ENCODE measurements at regions not wholly inside any gene's neighbourhood (a gene's known extent, or its start where the extent isn't known, plus 50 kb on each side); places are given as distances from the start of the nearest gene placed in this dataset.
A peak's percentile ranks its signal among the peaks of the same experiment; 100 is the strongest.

DNA sequence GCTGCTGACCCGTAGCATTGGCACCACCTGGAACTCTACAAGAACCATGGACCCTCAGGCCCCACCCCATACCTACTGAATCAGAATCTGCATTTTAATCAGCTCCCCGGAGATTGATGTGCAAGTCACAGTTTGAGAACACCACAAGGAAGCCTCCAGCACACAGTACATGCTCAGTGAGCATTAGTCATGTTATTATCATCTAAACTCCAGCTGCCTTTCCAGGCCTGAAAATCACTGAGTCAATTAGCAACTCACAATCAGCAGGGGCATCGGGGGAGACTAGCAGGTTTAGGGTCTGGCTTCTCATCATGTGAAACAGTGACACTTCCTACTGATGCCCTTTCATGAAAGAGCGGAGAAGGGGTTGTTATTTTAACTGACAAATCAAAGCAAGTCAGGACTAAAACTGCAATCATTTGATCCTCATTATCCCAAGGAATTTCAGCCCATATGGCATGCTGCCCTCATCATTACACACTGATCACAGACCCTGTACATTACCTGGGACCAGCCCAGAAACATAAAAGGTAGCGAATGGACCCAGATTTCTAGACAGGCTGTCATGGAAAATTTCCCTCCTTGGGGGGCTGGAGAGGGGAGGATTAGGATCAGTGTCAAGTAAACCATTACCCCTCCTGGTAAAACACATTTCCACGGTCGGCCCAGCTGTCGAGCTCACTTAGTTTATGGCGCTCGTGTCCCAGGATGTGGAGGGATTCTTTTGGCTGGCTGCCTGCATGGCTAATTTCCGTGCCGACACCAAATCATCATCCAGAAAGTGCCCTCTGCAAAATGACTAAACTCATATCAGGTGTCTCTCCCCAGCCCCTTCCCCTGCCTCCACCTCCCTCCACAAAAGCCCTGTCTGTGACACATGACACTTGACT is 122.8 kb downstream of the PRLHR start:
- Mint-ChIP-seq H3K4me3 (no peak overlapping the region), H3K36me3 (ENCODE audit: low read depth) (no peaks in the 10 kb centered on the region), H3K9me3 (no peaks in the 10 kb centered on the region), H3K27ac (no peak overlapping the region), H3K27me3 (peaks cover 26% of the 10 kb centered on the region), H3K4me1 (no peaks in the 10 kb centered on the region)
- ChIA-PET POLR2A (no interaction called here), CTCF (interaction anchor here (1.5 kb wide), 1 partner anchor 71 kb away, joined by 3 read pairs; no protein-coding TSS in a partner anchor)
- DNase-seq, result no peak

DNA sequence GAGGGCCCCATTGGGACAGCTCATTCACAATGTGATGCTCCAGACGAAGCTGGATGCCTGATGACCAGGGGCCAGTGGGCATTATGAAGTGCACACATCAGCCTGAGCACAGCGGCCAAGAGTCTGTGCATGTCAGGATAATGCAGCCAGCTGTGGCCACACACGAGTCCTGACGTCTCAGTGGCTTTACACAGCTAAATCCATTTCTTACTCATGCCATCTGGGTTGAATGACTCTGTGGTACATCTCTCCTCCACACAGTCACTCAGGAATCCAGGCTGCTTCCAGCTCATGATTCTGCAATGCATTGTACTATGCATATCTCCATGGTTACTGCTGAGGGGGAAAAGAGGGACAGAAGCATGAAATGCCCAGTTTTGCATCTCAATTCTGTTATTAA is 123.6 kb downstream of the PRLHR start:
- H3K4me3 Mint-ChIP-seq, result no peak overlapping the region
- CTCF ChIA-PET, result interaction anchor here (1.5 kb wide), 1 partner anchor 72 kb away, joined by 3 read pairs; no protein-coding TSS in a partner anchor
- POLR2A ChIA-PET, result no interaction called here
- DNase-seq, result no peak
- no peak overlapping the region for H3K27ac Mint-ChIP-seq
- H3K27me3 Mint-ChIP-seq, result peaks cover 24% of the 10 kb centered on the region
- no peaks in the 10 kb centered on the region for H3K36me3 Mint-ChIP-seq (ENCODE audit: low read depth)
- H3K9me3 Mint-ChIP-seq, result no peaks in the 10 kb centered on the region
- H3K4me1 Mint-ChIP-seq, result no peaks in the 10 kb centered on the region

DNA sequence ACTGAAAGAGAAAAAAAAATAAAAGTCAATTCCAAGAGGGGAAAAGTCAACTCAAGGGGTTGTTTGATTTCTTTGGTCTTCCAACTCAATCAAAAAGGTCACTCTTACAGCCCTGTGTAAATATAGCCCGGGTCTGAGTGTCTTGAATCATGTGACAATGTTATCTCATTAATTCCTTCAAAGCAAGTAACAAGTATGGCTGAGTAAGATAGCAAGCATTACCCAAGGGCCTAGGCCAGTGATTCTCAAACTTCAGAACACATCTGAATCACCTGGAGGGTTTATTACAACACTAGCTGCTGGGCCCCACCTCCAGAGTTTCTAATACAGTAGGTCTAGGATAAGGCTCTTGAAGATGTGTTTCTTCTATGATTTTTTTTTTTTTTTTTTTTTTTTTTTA is 125.0 kb downstream of the PRLHR start:
- no peak overlapping the region for H3K27ac Mint-ChIP-seq

DNA sequence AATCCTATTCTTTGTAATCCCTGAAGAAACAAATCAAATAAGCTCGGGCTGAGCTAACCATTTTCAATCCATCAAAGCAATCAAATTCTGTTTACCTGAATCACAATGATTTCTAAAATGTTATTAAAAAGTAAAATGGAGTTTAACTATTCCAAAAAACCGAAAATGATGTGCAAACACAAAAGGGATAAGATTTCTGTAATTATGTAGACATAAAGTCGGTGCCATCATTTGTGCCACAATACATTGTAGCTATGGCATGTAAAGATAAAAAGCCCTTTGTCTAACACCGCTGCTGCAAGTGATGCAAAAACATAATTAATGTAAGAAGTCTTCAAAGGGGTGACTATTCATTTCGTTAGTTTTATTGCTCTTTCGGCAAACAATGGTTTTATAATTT is 125.1 kb upstream of the FAM204A start:
- H3K9me3 Mint-ChIP-seq, result no peaks in the 10 kb centered on the region
- H3K4me1 Mint-ChIP-seq, result no peaks in the 10 kb centered on the region
- no peaks in the 10 kb centered on the region for H3K36me3 Mint-ChIP-seq (ENCODE audit: low read depth)
- POLR2A ChIA-PET, result no interaction called here
- no peak for DNase-seq
- H3K27ac Mint-ChIP-seq, result no peak overlapping the region
- no peak overlapping the region for H3K4me3 Mint-ChIP-seq
- H3K27me3 Mint-ChIP-seq, result peaks cover 22% of the 10 kb centered on the region
- CTCF ChIA-PET, result no interaction called here

More for the DNA sequence above, 125.0 kb downstream of the PRLHR start:
- no peaks in the 10 kb centered on the region for H3K4me1 Mint-ChIP-seq
- ChIA-PET CTCF (interaction anchor here (1.4 kb wide), 1 partner anchor 15 kb away, joined by 3 read pairs; no protein-coding TSS in a partner anchor), POLR2A (no interaction called here)
- no peaks in the 10 kb centered on the region for H3K9me3 Mint-ChIP-seq
- no peak overlapping the region for H3K4me3 Mint-ChIP-seq
- no peak for DNase-seq
- H3K27me3 Mint-ChIP-seq, result peaks cover 24% of the 10 kb centered on the region
- no peaks in the 10 kb centered on the region for H3K36me3 Mint-ChIP-seq (ENCODE audit: low read depth)

DNA sequence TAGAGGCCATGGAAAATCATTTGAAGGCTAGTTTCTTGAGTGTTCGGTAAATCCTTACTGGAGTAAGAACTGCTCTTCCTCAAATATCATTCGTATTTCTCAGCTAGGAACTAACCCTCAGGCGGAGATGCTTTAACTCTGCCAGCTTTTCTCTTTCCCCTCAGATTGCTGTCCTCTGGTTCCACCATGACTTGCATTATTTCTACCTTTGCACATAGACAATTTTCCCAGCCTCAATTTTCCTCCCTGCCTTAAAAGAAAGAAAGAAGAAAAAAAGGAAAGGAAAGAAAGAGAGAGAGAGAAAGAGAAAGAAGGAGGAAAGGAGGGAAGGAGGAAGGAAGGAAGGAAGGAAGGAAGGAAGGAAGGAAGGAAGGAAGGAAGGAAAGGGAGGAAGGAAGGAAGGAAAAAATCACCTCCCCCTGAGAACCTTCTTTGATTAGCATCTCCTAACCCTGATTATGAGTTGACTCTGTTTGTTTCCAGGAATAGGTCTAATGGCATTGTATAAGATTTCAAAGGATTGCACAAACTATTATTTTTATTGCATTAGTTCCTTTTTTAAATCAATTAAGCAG is 123.3 kb upstream of the FAM204A start:
- no peaks in the 10 kb centered on the region for H3K4me1 Mint-ChIP-seq
- no peaks in the 10 kb centered on the region for H3K9me3 Mint-ChIP-seq
- peaks cover 23% of the 10 kb centered on the region for H3K27me3 Mint-ChIP-seq
- H3K4me3 Mint-ChIP-seq, result no peak overlapping the region
- H3K36me3 Mint-ChIP-seq (ENCODE audit: low read depth), result no peaks in the 10 kb centered on the region
- H3K27ac Mint-ChIP-seq, result no peak overlapping the region
- ChIA-PET POLR2A (no interaction called here), CTCF (no interaction called here)
- DNase-seq, result no peak

DNA sequence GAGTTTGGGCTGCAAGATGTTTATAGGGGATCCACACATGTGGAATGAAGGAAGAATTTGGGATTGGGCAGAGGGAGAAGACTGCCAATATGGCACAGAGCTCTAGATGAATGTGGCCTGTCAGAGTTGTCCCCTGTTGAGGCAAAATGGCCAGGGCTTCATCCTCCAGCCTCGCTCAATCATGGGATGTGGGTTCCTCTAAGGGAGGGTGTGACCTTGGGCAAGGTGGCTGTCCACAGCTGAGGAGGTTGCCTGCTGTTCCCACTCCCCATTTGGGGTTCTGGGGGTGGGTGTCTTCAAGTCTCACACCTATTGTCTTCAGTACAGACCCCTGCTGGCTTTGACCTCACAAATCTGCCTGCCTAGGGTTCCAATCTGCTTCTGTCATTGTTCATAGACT is 121.6 kb upstream of the FAM204A start:
- DNase-seq, result no peak
- POLR2A ChIA-PET, result no interaction called here
- Mint-ChIP-seq H3K9me3 (no peaks in the 10 kb centered on the region), H3K27ac (no peak overlapping the region), H3K27me3 (peaks cover 25% of the 10 kb centered on the region), H3K4me1 (peaks cover 6% of the 10 kb centered on the region), H3K4me3 (no peak overlapping the region), H3K36me3 (ENCODE audit: low read depth) (no peaks in the 10 kb centered on the region)
- CTCF ChIA-PET, result no interaction called here

DNA sequence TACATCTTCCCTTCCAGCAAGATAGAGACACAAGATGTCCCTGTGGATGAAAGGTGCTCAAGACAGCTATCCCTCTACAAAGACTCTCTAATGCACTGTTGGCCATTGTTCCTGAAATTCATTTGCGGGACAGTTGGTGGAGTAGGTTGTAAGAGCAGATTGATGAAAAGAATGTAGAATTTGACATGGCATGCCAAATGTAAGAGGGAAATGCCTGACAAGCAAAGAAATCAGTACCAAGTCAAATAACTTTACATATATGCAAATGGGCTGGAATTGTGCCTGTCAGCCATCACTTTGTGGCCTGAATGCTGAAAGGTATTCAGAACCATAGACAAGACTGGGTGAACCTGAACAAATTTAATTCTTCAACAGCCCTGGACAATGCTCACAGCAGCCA is 120.3 kb upstream of the FAM204A start:
- Mint-ChIP-seq H3K36me3 (ENCODE audit: low read depth) (no peaks in the 10 kb centered on the region), H3K27ac (no peak overlapping the region), H3K9me3 (no peaks in the 10 kb centered on the region), H3K4me3 (no peak overlapping the region), H3K27me3 (peaks cover 23% of the 10 kb centered on the region), H3K4me1 (peaks cover 6% of the 10 kb centered on the region)
- ChIA-PET CTCF (no interaction called here), POLR2A (no interaction called here)
- DNase-seq, result no peak

DNA sequence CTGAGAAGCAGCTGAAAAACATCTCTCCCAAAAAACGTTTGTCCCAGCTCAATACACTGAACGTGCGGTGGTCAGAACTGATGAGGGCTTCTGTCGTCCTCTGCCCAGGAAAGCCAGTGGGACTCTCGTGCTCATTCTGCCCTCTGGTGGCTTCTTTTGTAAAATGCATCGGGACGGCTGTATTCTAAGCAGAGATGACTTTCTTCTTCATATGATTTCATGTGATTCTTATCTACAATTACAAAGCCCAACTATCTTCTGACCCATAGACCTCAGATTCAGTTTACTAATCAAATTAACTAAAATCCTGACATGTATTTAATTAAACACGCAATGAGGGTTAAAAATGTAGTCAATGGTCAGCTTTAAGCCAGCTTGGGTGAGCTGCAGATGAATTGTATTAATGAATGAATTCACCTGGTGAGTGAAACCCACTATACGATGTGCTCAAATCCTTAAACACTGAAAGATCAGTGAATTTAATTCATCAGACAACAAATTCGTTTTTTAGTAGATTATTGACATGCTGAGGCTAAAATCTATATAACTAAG is 117.6 kb upstream of the FAM204A start:
- ChIA-PET POLR2A (no interaction called here), CTCF (interaction anchor here (1.0 kb wide), 2 partner anchors 9 to 85 kb away, joined by 4 read pairs; no protein-coding TSS in a partner anchor)
- Mint-ChIP-seq H3K4me3 (peak overlapping the region; percentile 16), H3K4me1 (peaks cover 6% of the 10 kb centered on the region), H3K9me3 (no peaks in the 10 kb centered on the region), H3K36me3 (ENCODE audit: low read depth) (no peaks in the 10 kb centered on the region), H3K27ac (no peak overlapping the region), H3K27me3 (peaks cover 21% of the 10 kb centered on the region)
- peak; percentile 57 for DNase-seq

DNA sequence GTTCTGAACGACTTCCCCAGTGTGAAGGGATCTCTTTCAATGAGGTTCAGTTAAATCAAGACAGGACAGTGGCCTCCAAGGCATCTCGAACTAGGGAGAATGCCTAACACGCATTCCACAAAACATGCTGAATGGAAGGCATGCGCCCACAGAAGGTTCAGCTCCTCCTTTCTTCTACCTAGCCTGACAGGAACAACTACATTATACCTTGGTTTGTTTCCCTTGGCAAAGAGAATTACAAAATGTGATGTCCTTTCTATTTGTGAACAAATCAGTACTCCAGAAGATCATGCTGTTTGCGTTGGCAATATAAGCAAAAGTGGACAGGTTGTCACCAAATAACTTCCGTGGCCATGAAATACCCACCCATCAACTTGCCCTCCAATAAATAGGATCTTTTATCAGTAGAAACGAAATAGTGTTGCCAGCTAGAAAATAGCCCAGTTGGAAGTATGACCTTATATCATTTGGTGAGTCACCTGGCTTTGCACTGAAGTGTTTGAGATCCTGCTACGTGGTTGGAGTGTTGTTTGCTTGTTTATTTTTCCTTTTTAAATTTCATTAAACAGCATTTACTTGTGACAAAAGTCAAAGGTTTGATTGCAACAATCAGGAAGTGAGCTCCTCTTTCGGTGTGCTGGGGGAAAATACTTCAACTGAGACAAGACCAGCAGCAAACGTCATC is 117.0 kb upstream of the FAM204A start:
- Mint-ChIP-seq H3K36me3 (ENCODE audit: low read depth) (no peaks in the 10 kb centered on the region), H3K4me3 (peak overlapping the region; percentile 16), H3K4me1 (peaks cover 6% of the 10 kb centered on the region), H3K27ac (no peak overlapping the region), H3K27me3 (peaks cover 26% of the 10 kb centered on the region), H3K9me3 (no peaks in the 10 kb centered on the region)
- CTCF ChIA-PET, result interaction anchor here (0.7 to 1.6 kb wide), 4 partner anchors 9 to 124 kb away, joined by 4 read pairs; no protein-coding TSS in a partner anchor
- POLR2A ChIA-PET, result no interaction called here
- no peak for DNase-seq

DNA sequence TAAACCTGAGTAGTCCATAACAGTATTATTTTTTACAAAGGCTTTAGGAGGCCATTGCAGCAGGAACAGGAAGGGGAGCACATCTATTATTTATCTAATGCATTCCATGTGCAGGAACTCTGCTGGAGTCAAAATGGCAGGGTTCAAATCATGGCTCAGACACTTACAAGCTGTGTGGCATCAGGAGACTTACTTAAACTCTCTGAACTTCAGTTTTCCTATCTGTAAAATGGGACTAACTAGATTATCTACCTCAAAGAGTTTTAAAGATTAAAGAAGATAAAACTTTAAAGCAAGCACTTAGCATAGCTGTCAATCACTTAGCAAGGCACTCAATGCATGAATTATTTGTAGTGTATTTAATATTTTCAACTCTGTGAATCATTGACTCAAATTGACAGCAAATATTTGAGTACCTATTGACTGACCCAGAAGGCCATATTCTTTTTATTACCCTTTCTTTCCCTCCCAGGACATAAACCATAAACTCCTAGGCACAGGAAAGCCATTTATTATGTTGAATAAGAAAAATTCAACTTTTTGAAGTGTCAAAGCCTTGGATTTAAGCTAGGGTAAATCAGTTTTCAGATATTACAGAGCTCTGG is 115.8 kb upstream of the FAM204A start:
- no peaks in the 10 kb centered on the region for H3K36me3 Mint-ChIP-seq (ENCODE audit: low read depth)
- no peak overlapping the region for H3K4me3 Mint-ChIP-seq
- DNase-seq, result no peak
- H3K9me3 Mint-ChIP-seq, result no peaks in the 10 kb centered on the region
- ChIA-PET POLR2A (interaction anchor here (0.7 kb wide), 1 partner anchor 255 kb away, joined by 3 read pairs; no protein-coding TSS in a partner anchor), CTCF (interaction anchor here (0.6 to 1.6 kb wide), 3 partner anchors 19 to 157 kb away, joined by 3 to 4 read pairs (median 4); no protein-coding TSS in a partner anchor)
- H3K27me3 Mint-ChIP-seq, result peaks cover 25% of the 10 kb centered on the region
- no peak overlapping the region for H3K27ac Mint-ChIP-seq
- H3K4me1 Mint-ChIP-seq, result peaks cover 6% of the 10 kb centered on the region

DNA sequence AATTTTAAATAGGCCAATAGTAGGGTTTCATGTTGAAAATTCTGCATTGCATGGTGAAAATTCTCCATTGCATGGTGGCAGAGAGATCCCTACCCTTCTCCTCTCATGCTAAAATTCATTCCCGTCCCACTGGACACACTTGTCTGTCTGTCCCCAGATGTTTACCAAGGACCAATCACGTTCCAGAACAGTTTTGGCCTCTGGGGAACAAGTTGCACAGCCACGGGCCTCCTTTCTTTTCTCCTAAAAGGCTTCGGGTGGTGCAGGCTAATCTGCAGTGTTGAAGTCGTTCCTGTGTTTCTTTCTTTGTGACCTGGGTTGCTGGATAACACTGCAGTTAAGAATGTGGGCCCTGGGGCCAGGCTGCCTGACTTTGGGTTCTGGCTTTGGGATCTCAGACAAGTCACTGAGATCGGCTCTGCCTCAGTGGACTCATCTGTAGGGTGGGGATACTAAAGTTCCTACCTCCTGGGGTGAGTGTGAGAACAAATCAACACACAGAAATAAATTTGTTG is 113.1 kb upstream of the FAM204A start:
- Mint-ChIP-seq H3K4me3 (no peak overlapping the region), H3K4me1 (peaks cover 6% of the 10 kb centered on the region), H3K27ac (no peak overlapping the region), H3K36me3 (ENCODE audit: low read depth) (no peaks in the 10 kb centered on the region), H3K27me3 (peaks cover 30% of the 10 kb centered on the region), H3K9me3 (peaks cover 6% of the 10 kb centered on the region)
- DNase-seq, result no peak
- CTCF ChIA-PET, result interaction anchor here (1.3 kb wide), 1 partner anchor 15 kb away, joined by 3 read pairs; no protein-coding TSS in a partner anchor
- POLR2A ChIA-PET, result no interaction called here

DNA sequence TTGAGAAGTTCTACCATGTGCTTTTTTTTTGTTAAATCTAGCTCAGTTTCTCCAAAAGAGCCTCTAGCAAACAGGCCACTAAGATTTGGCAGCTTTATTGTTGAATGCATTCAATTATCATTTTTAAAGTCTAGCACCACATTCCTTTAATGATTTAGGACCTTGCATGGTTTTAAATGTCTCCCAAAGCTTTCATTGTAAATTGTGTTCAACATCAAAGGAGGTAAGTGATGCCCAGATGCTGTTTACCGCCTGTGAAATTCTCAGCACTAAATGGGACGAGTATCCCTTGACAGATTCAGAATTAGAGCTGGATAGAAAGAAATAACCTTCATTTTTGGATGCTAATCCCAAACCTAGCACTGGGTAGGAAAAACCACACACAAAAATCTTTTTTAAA is 112.1 kb upstream of the FAM204A start:
- Mint-ChIP-seq H3K4me3 (no peak overlapping the region), H3K4me1 (peaks cover 2% of the 10 kb centered on the region), H3K9me3 (peaks cover 6% of the 10 kb centered on the region), H3K27me3 (peaks cover 37% of the 10 kb centered on the region), H3K27ac (no peak overlapping the region), H3K36me3 (ENCODE audit: low read depth) (no peaks in the 10 kb centered on the region)
- DNase-seq, result no peak
- ChIA-PET POLR2A (no interaction called here), CTCF (no interaction called here)

Measured in activated CD4-positive, alpha-beta T cell treated with anti-CD3 and anti-CD28 coated beads, Interleukin-2, amount 10 ng/mL, durations not matched to agents 7 days and 5 days (primary cell).